ENCODE measurements at regions not wholly inside any gene's neighbourhood (a gene's known extent, or its start where the extent isn't known, plus 50 kb on each side); places are given as distances from the start of the nearest gene placed in this dataset.

GRCh38 chr14:94826774-94827173 lies 56.9 kb upstream of the GSC start:
- CTCF ChIA-PET = interaction anchor here (0.6 kb wide), 1 partner anchor 136 kb away, joined by 3 read pairs; no protein-coding TSS in a partner anchor
- H3K4me1 ChIP-seq (ENCODE audit: control insufficient read depth, insufficient read depth, low read length) = no peaks in the 10 kb centered on the region
- no TSS peak for BruUV-seq (replicated peaks)
- H3K27me3 ChIP-seq (ENCODE audit: control insufficient read depth, insufficient read depth, low read length) = no peaks in the 10 kb centered on the region
- TF ChIP-seq REST (IDR thresholded peaks at IDR 0.05; ENCODE audit: insufficient read depth in 1 of 2, low read depth in 2 of 2, low read length in 1 of 2) = no peak
- TF ChIP-seq CTCF (IDR thresholded peaks at IDR 0.05) = no peak
- no peak for TF ChIP-seq TCF7L2 (IDR thresholded peaks at IDR 0.05; ENCODE audit: low read depth, low read length)
- no peak for TF ChIP-seq SIN3A (IDR thresholded peaks at IDR 0.05; ENCODE audit: borderline replicate concordance, insufficient read depth, low read depth, low read length)
- TF ChIP-seq POLR2AphosphoS5 (IDR thresholded peaks at IDR 0.05; ENCODE audit: low read depth, low read length) = no peak
- no peak for DNase-seq (ENCODE audit: low read depth, low spot score)
- H3K4me3 ChIP-seq (ENCODE audit: low read depth in 2 of 2, low read length in 2 of 2) = no peak overlapping the region
- in situ Hi-C loops (cut with HindIII; ENCODE audit: low pct_unique_long_range_greater_than_20kb, low sequenced_read_pairs) (no loop called here), intact Hi-C loops (cut with micrococcal nuclease; ENCODE audit: unreplicated experiment) (no loop called here)
- H3K36me3 ChIP-seq (ENCODE audit: control insufficient read depth, insufficient read depth, low read length) = no peaks in the 10 kb centered on the region
- H3K9me3 ChIP-seq (ENCODE audit: control insufficient read depth, insufficient read depth, low read depth, low read length) = no peaks in the 10 kb centered on the region
- POLR2A ChIA-PET = no interaction called here
- H3K27ac ChIP-seq (ENCODE audit: low read length) = no peak overlapping the region
- ATAC-seq = no peak

- intact Hi-C loops (cut with micrococcal nuclease; ENCODE audit: unreplicated experiment) = no loop called here
- no peaks in the 10 kb centered on the region for H3K27me3 ChIP-seq (ENCODE audit: control insufficient read depth, insufficient read depth, low read length)
- in situ Hi-C loops (cut with HindIII; ENCODE audit: low pct_unique_long_range_greater_than_20kb, low sequenced_read_pairs) = no loop called here
- POLR2A ChIA-PET = no interaction called here
- TF ChIP-seq SIN3A (IDR thresholded peaks at IDR 0.05; ENCODE audit: borderline replicate concordance, insufficient read depth, low read depth, low read length) (no peak), CTCF (IDR thresholded peaks at IDR 0.05) (no peak), POLR2AphosphoS5 (IDR thresholded peaks at IDR 0.05; ENCODE audit: low read depth, low read length) (no peak), TCF7L2 (IDR thresholded peaks at IDR 0.05; ENCODE audit: low read depth, low read length) (no peak), REST (IDR thresholded peaks at IDR 0.05; ENCODE audit: insufficient read depth in 1 of 2, low read depth in 2 of 2, low read length in 1 of 2) (no peak)
- H3K4me1 ChIP-seq (ENCODE audit: control insufficient read depth, insufficient read depth, low read length) = no peaks in the 10 kb centered on the region
- DNase-seq (ENCODE audit: low read depth, low spot score) (no peak), ATAC-seq (no peak)
- CTCF ChIA-PET = no interaction called here
- H3K36me3 ChIP-seq (ENCODE audit: control insufficient read depth, insufficient read depth, low read length) = no peaks in the 10 kb centered on the region
- no peaks in the 10 kb centered on the region for H3K9me3 ChIP-seq (ENCODE audit: control insufficient read depth, insufficient read depth, low read depth, low read length)
- no peak overlapping the region for H3K4me3 ChIP-seq (ENCODE audit: low read depth in 2 of 2, low read length in 2 of 2)
- H3K27ac ChIP-seq (ENCODE audit: low read length) = no peak overlapping the region
- BruUV-seq (replicated peaks) = no TSS peak
Observed at GRCh38 chr14:94823556-94824341, 53.8 kb upstream of the GSC start.
